CD4-positive, alpha-beta T cell treated with Interleukin-4 for 1 hour (primary cell): ENCODE measurements at regions not wholly inside any gene's neighbourhood (a gene's known extent, or its start where the extent isn't known, plus 50 kb on each side); places are given as distances from the start of the nearest gene placed in this dataset.
"Not testable (repeated sequence)": the region's sequence is repeated elsewhere in the genome, so short reads cannot be mapped to it uniquely, and the experiment has no call there.

Source experiments
- DNase-seq, 2 donors: peaks; one replicate each; pipeline ENCODE4 v3.0.0-alpha.2; 2020 to 2022

DNA sequence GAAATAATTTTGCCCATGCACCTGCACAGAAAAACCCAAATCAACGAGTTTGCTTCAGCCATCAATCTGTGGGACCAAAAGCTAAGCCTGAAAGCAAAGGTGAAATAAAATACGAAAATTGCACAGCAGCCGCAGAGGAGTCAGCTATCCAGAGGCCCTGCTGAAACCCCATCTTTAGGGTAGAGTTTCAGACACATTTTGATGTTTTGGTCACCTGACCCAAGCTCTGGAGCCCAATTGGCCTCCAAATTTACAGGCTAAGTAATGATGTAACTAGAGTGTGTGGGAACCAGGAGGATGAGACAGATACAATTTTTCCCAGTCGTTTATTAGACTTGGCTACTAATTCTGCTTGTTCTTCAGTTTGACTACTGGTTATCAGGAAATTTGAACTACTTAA is 308.6 kb upstream of the ATP11B start:
- DNase-seq, result no peak

DNA sequence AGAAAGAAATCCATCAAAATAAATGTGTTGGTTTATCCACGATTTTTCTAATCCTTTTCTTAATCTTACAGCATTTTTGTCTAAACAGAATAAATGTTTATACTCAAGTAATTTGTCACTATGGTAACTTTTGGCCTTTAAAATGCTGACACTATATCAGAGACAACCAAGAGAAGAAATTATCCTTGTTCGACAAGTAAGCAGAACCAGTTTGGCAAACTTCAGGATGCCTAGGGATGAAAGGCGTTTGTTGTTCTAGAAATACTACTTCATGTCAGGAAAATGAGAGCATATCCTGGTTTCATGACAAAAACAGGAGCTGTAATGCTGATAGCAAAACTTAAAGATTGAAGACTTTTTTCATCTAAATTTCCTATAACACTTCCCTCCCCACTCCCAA is 308.0 kb upstream of the ATP11B start:
- no peak for DNase-seq

DNA sequence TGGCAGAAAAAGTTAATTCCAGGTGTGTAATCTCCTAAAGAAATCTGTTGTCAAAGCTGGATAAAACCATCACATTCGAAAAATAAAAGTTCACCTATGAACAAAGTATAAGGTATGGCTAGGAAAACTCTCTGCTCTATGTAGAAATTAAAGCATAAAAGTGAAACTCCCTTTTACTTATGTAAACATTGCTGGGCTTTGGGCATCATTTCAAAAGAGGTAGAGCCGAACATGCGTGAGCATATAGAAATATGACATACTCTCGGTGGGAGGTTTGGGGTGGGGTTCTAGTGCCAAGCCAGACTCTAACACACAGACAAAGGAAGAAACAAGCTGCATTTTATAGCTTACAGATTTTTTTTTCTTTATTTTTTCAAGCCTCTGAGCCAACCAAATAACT is 306.8 kb upstream of the ATP11B start:
- no peak for DNase-seq

DNA sequence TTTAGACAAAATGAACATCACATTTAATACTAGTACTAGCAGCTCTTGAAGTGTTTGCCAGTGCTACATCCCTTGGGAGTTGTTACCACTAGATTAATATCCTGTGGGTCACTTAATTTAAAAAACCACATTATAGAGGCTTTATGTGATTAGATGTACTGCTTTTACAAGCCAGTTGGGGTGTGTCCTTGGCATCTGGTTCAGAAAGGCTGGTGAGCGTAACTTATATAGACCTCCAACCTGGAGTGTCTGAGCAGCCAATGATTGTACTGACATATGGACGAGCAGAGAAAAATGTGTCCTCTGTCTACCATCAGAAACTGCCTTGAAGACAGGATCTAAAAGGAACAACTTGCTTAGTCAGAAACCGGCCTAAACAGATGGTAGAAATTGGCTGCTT is 306.2 kb upstream of the ATP11B start:
- no peak for DNase-seq

DNA sequence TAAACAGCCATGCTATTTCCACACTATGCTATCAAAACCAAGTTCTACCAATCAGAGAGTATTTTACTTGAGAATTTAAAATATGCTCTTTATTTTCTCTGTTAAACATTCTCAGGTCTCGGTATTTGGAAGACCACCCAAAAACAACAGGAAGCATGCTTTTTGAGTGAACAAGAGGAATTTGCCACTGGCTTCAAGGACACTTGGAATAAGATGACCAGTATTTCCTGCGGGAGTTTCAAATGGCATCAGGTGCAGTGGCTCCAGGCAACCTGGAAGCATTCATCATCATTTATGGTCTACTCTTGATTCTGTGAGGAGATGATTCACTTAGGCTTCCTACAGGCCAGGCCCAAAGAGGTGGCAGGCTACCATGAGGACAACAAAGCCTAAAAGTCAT is 305.7 kb upstream of the ATP11B start:
- DNase-seq, result no peak

DNA sequence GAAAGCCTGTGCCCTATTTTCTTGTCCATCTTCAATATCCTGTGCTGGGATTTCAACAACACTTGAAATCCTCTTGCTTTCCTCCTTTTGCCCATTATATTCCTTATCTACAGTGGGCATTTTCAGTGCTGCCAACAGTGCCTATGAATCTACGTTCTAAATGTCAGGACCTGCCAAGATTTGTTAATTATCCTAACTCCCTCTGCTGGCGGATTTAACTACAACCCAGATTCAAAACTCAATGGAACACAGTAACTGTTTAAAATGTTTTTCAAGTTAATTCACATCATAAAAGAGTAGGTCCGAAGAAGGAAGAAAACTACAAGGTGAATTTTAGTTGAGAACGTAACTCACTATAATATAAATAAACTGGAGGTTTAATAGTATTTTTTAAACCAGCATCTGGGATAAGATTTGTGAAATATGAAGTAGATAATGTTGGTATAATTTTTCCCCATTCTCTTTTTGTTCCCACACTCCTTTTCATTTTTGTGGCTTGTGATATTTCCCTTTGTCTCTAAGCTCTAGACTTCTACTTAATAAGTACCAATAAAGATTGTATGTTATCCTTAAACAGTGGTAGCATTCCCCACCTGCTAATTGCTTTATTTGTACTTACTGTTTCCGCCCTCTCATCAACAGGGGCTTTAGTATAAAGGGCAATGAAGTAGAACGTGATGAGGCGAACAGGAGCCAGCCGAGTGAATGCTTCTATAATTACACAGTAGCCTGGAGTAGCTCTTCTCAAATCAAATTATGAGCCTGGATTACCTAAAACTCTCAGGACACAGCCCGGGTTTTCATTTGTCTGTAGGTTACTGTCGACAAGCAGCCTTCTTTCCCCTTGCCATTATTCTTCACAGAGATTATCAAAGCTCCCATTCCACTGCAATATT is 302.5 kb upstream of the ATP11B start:
- no peak for DNase-seq

DNA sequence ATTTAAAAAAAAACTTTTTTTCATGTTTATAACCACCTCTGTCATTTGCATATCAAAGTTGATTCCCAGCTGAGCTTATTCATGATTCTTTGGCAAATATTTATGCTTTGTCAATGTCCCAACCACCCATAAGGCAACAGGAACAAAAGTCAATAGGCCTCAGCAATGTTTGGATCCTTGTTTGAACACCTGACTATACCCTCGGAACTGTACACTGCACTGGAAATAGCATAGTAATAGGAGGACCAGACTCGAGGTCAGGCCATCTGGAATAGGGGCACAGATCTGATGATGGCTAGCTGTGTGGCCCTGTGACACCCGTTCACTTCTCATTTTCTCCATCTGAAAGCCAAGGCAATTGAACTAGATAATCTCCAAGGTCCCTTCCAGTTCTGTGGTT is 301.7 kb upstream of the ATP11B start:
- DNase-seq, result no peak

DNA sequence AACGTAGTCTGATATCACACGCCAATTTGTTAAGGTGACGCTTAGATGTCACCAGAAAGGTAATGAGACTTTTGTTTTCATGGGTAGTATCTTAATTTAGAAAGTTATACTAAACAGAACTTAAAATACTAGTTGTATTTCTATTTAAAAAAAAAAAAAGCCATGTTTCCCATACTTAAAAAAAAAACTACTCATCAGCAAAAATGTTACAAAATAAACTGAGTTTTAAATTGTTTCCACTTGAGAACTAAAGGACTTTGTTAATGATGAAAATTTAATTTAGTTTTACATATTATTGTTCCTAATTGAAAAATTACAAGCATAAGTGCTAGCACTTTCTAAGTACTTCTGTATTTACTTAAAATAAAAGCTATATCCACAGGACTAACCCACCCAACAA is 300.8 kb upstream of the ATP11B start:
- DNase-seq, result no peak

DNA sequence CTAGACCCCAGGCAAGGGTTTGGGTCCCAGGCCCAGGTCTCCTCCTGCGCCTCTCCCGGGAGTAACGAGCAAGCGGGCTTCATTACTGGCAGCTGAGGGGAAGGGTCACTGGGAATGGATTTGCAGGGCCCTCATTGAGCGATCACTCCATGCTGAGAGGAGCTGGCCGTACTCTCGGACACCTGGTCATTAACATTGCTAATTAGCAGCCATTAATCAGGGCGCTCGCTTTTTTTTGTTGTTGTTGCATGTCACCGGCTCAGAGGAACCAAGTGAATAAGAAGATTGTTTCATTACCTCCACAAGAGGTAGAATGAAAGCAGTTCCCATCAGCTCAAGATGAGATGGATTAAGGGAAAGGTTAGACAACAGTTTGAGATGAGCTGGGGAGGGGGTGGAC is 293.0 kb upstream of the ATP11B start:
- no peak for DNase-seq

DNA sequence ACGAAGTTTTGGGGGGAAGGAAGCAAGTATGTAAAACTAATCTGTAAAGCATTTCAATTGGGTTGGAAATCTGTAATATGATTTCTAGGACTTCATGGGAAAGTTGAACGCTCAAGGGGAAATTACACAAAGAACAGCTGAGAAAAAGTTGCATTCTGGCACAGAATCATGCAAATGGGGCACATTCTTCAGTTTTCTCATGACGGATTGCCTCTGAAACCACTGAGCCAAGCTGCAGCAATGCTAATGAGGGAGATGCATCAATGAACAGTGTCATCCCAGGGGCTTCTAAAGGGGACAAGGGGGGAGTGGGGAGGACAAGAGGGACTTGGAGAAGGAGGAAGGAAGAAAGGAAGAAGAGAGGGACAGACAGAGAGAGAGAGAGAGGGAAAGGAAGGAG is 291.4 kb upstream of the ATP11B start:
- no peak for DNase-seq

DNA sequence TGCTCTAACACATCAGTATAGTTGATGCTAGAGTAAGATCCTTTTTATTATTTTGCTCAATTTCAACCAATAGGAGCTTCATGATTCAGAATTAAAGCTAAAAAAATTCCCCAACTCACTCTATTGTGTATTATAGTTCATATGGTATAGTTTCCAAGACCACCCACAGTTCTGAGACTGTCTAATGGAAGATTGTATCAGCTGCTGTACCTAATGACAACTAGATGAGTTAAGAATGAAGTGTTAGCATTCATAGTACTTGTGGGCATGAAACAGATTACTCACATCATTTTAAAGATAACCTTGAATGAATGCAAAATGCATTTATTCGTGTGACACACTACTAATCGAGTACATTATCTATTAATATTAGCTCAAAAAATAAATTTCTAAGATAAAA is 289.9 kb upstream of the ATP11B start:
- no peak for DNase-seq

DNA sequence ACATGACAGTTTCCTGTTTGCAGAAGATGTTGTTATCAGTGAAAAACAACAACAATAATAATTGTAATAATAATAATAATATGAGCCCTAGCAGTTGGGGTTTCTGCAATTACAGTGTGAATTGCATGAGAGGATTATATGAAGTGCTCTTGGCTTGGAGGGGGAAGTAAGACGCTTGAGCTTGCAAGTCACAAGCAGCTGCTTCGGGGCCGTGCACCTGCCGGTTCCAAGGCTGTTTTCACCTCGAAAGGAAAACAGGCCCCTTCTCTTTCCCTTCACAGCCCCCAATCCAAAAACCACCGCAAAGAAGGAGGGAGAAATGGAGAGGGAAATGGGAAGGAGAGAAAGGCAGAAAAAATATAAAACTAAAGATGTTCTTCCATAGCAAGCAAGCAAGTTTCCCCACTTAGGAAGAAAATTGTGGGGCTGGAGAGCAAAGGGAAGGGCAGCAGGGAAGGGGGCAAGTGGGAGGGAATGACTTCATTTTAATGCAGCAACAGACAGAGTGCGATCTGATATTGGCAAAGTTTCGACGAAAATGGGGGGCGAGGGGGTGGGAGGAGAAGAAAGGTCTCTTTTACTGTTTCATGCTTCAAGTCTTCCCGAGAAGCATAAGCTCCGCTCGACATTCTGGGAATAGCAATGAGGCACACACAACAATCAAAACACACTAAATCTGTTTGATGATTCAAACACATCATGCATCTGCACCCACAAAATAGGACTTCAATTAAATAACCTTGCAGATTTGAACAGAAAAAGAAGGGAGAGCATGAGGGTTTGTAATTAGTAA is 284.2 kb upstream of the ATP11B start:
- DNase-seq, result no peak

DNA sequence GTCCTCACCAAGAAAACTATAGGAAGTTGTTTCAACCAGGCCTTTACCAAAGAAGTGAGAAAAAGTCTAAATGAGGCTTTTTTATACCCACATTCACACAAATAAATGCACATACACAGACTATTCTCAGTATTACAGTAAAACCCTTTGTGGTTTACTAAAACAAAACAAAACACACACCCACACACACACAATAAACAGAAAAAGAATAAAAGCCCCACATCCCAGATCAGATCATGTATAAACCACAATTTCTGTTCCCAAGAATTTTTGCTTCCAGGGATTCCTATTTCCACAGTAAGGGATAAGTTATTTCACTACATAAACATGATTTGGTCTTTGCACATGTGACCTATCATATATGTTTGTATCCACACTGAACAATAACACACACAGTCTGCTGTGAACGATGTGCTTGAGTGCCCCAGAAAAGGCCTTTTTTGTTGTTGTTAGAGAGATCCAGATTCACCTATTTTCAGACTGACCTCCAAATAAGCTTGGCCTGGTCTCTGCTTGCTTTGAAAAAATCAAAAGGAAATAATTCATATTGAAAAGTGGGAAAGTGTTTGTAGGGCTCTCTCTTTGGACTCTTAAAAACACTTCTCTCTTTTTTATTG is 283.4 kb upstream of the ATP11B start:
- no peak for DNase-seq

DNA sequence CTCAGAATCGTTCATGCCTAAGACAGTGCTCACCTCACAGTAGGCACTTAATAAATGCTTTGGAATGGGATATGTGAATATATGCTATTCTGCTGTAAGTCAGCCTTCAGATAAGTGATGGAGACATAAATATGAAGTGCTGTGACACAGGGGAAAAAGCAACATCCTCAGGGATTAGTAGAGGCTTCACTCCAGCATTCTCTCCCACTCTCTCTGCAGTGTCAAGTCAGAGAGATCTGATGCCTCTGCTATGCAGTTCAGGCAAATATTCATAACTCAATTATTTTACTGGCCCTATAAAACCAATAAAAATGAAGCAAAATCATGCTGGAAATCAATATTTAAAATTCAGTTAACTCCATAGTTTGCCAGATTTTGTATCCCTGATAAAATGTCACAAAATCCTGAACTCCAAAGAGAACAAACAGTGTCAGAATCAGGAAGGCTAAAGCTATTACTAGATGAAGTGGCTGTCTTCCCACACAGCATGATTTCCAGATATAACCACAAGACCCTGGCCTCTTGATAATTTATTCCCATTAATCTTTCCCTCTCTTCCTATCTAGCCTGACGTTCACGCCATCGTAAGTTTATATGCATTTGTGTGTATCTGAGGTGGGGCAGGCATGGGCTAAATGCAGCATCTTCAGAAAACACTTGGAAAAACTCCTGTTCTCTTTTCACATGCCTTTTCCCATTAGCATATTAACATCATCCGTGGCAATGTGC is 278.9 kb upstream of the ATP11B start:
- DNase-seq, result no peak

DNA sequence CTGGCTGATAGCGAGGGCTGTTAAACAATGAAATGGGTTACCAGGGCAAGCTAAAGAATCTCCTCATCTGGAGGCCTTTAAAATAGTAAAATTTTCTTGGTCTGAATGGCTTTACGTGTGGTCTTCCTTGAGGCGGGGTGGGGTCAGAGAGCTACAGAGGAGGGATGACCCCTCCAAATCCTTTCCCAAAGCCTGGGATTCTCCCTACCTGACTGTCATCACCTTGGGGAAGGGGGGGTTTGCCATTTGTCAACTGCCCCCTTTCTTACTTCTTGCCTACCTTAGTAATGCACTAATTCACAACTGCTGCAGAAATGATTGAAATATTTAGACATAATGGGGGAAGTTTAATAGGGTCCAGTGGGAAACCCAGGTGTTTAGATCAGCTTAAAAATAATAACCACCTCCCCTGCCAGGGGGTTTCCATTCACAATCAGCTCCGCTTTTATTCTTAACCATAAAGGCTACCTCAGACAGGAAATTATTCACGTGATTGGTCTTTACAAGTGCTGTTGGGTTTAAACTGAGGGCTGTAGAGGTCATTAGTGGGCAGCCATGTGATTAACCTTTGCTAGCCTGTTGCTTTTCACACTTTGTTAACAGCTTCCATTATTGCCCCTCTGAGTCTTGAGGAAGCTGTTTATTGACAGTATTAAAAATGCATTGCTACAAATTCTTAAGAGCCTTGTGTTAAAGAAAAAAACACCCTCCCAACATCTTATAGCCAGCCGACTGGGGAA is 276.5 kb upstream of the ATP11B start:
- DNase-seq, result no peak

DNA sequence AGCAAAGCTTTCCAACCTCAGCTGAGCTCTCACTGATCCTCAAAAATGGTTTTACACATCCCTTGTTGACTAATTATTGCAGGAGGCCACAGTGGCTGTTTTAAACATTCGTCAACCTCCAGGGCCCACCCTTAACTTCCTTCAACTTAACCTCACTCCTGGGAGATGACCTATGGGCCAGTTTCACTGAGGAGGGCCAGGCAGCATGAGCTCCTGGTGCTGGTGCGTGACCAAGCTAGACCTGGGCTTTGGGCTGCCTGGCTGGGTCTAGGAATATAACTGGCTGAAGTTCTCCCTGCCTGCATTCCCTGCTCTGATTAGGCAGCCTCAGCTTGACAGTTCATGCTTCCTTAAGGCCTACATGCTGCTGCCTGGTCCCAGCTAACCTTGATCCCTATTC is 273.7 kb upstream of the ATP11B start:
- DNase-seq, result no peak

DNA sequence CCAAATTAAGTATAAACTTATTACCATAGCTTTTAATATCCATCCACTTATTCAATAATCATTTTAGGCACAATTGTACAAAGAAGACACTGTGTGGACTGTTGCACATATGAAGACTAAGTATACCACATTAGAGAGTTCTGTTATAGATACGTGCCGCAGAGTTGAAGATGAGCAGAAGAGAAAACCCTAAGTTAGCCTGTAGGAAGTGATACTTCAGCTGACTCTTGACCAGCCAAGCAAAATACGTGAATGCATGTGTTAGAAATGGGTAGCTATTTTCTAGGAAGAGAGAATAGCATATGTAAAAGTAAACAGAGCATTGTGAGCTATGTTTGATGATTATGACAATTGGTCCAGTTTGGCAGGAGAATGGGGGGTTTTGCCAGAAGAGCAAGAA is 272.0 kb upstream of the ATP11B start:
- no peak for DNase-seq

DNA sequence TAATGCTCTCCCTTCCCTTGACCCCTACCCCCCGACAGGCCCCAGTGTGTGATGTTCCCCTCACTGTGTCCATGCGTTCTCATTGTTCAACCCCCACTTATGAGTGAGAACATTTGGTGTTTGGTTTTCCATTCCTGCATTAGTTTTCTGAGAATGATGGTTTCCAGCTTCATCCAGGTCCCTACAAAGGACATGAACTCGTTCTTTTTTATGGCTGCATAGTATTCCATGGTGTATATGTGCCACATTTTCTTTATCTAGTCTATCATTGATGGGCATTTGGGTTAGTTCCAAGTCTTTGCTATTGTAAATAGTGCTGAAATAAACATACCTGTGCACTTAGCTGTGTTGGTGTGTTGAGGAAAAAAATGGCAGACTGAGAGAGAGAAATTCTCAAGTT is 269.9 kb upstream of the ATP11B start:
- not testable (repeated sequence) for DNase-seq

DNA sequence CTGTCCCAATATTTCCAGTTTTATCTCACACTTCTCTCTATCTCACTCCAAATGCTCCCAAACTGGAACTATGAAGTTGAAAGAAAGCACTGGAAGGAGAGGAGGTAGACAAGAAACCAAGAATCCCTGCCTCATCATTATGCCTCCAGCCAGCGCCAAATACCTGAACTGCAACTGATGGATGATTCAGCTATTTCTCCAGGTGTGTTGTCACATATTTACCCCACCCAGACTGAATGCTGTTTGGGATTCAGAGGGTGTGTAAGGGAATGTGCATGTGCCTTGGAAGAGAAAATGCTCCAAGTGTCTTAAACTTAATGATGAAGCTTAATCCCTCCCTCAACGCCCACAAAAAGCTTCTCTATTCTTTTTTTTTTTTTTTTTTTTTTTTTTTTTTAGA is 269.5 kb upstream of the ATP11B start:
- no peak for DNase-seq

DNA sequence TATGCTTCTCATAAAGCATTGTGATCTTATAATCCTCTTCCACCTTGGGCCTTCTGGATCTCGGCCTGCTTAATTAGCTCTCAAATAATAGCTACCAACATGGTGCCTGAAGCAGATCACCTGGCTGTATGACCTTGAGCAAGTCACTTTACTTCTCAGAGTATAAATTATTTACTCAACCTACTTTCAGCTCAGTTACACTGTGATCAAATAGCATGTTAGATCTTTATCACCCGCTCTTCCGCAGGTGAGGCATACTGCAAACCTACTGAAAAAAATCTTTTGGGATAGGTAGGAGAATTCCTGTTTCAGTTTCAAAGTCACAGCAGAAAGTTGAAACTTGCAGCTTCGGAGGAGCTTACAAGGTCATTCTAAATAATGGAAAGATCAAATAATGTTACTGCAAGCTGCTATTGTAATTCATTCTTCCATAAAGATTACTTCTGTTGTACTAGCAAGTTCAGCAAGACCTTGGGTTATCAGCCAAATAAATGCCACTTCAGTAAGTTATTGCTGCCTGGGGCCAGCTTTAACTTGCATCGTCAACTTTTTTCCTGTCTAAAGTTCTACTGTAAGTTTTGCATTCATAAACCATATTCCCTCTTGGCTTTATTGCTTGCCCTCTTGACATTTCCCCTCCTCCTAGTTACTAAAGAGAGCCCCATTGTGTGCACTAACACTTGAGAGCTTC is 268.4 kb upstream of the ATP11B start:
- DNase-seq, result no peak

DNA sequence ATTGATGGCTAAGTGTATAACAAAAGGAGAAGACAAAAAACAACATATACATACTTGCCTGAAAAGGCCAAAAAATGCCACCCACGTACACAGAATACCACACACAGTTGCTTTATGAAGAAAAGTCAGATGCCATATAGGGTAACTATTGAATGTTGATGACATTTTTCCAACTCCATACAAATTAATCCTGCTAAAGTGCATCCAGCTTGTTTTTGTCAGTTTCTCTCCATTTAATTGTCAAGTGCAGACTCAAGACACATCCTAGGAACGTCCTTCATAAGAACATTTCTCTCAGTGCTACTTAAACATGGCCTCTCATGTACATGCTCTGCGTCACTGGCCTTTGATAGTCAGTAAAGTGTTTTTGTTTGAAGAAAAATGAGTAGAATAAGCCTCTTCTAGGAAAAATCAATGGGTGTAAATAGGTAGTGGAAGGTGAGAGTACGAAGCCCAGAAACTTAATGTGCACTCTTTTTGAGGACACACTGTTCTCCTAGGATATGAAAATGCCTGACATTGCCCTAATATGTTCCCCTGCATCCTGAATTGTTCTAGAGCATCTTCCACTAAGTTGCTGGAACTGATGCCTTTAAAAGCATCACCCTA is 267.4 kb upstream of the ATP11B start:
- DNase-seq, result no peak
